HL-60/S4 treated with retinoic acid at 250 ng/mL for 4 days and 3 days (cell line): ENCODE measurements at regions not wholly inside any gene's neighbourhood (a gene's known extent, or its start where the extent isn't known, plus 50 kb on each side); places are given as distances from the start of the nearest gene placed in this dataset.

Experiments
- in situ Hi-C: fragments of 300-500 bp; cut with MboI; formaldehyde crosslinking; loops from 2 replicates; pipeline ENCODE4 v1.7.0; 2022; ENCODE audit warnings: low sequenced_read_pairs

DNA sequence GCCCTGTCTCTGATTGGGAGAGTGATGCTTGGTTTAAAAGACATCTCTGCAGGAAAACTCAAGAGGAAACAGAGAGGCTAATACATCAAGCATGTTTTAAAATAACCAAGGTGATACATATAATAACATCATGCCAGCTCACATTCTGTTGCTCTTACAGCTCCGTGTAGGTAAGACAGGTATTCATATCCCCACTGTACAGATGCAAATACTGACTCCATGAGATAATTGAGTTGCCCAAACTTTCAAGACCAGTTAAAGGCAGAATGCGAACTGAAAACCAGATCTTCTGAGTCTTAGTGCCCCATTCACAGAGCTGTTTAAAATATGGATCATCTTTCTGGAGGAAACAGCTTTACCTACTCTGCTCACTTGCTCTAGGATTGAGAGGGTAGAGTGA is 214.0 kb downstream of the PIK3R1 start:
- in situ Hi-C loops: no loop called here

- in situ Hi-C loops: no loop called here
Measured at GRCh38 chr5:68430279-68430678, 214.7 kb downstream of the PIK3R1 start.

DNA sequence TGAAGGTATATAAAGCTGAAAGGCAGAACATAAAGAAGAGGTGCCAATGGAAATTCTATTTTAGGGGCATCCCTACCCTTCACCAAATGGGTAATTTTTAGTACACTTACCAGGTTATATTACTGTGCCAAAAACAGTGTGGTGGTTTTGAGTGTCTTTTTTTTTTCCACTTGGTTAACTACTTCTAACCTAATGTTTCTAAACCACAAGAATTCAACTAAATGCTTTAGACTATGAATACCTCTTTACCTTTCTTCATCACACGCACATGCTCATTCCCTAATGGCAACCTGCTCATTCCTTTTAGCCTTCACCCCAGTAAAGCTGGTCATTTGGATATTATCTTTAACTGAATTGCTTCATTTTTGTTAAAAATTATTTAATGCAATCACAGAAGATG is 215.6 kb downstream of the PIK3R1 start:
- in situ Hi-C loops: no loop called here

DNA sequence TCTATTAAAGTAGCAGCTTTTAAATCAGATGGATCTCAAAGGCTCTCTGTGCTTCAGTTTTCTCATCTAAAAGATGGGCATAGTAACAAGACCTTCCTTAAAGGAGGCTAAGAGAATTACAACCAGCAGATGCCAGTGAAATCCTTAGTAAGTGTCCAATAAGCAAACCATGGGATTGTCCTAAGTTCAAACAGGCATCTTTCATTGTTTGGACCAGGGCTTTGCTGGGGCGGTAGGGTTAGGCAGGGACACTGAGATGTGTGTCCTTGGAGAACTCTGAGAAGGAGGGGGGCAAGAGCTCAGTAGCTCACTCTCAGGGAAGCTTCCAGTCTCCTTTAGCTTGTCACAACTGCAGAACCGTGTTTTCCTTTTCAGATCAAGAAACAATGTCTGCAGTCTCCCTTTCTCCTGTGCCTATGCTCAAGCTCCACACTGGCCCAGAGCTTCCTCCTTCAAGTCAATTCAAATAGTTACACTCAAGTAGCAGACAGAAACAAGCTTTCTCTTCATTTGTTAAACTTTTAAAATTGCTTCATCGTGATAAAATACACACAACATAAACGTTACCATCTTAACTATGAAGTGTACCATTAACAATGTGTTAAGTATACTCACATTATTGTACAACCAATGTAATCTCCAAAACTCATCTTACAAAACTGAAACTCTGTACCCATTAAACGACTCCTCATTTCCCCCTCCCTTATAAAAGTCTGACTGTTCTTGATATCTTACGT is 216.2 kb downstream of the PIK3R1 start:
- in situ Hi-C loops: no loop called here

DNA sequence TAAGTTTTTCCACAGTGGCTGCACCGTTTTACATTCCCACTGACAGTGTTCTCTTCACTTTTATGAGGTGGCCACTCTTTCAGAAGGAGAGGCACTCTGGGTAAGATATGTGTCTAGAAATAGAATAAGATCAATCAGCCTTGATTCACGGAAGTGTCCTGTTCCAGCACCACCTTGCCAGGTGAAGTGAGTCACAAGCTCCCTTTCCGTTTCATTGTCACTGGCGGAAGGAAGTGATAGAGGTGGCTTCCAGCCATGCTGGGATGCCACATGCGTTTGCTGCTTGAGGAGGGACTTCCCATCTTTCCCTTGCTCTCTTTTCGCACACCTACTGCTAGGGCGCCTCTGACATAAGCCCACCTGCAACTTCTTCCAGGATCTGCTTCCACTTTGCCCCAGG is 217.1 kb downstream of the PIK3R1 start:
- in situ Hi-C loops: no loop called here

DNA sequence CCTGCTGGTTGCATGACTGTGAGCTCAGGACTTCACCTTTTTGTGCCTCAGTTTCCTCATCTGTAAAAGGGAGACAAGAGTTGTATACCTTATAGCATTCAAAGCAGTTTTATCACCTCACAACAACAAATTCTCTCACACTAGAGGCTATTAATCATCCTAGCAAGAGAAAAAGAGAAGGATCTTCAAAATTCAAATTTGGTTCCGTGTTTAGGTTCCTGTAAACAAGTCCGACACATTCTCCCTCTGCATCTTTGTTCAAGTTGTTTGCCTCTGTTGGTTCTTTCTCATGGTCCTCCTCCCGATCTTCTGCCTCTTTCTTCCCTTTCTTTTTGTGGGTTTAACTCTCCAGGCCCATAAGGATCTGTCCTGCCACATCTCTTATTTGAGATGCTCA is 218.0 kb downstream of the PIK3R1 start:
- in situ Hi-C loops: no loop called here

- in situ Hi-C loops: no loop called here
Measured at GRCh38 chr5:68433923-68434879, 218.6 kb downstream of the PIK3R1 start.

- in situ Hi-C loops: no loop called here
Measured at GRCh38 chr5:68435611-68436010, 220.1 kb downstream of the PIK3R1 start.

GRCh38 chr5:68436686-68437520 is 221.3 kb downstream of the PIK3R1 start:
- in situ Hi-C loops: no loop called here

- in situ Hi-C loops: no loop called here
Measured at GRCh38 chr5:68438876-68439275, 223.3 kb downstream of the PIK3R1 start.

- in situ Hi-C loops: no loop called here
Measured at GRCh38 chr5:68440245-68440644, 224.7 kb downstream of the PIK3R1 start.

- in situ Hi-C loops: no loop called here
Measured at GRCh38 chr5:68440651-68441050, 225.1 kb downstream of the PIK3R1 start.

GRCh38 chr5:68441309-68442073 is 225.9 kb downstream of the PIK3R1 start:
- in situ Hi-C loops: no loop called here

DNA sequence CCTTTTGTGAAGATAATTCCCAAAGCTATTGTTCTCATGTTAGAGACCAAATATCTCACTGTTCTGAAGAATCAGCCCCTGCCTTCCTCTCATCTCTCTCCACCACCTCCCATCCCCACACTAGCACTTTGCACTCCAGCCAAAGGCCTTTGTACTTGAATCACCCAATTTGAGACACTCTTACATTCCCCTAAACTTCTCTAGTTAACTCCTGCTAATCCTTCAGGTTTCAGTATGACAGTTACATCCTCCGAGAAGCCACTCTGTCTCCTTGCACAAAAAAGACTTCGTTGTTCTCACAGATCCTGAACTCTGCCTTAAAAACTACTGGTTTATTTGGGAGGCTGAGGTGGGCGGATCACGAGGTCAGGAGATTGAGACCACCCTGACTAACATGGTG is 227.5 kb downstream of the PIK3R1 start:
- in situ Hi-C loops: no loop called here

GRCh38 chr5:68444048-68444447 is 228.5 kb downstream of the PIK3R1 start:
- in situ Hi-C loops: no loop called here

GRCh38 chr5:68444833-68445232 is 229.3 kb downstream of the PIK3R1 start:
- in situ Hi-C loops: no loop called here

DNA sequence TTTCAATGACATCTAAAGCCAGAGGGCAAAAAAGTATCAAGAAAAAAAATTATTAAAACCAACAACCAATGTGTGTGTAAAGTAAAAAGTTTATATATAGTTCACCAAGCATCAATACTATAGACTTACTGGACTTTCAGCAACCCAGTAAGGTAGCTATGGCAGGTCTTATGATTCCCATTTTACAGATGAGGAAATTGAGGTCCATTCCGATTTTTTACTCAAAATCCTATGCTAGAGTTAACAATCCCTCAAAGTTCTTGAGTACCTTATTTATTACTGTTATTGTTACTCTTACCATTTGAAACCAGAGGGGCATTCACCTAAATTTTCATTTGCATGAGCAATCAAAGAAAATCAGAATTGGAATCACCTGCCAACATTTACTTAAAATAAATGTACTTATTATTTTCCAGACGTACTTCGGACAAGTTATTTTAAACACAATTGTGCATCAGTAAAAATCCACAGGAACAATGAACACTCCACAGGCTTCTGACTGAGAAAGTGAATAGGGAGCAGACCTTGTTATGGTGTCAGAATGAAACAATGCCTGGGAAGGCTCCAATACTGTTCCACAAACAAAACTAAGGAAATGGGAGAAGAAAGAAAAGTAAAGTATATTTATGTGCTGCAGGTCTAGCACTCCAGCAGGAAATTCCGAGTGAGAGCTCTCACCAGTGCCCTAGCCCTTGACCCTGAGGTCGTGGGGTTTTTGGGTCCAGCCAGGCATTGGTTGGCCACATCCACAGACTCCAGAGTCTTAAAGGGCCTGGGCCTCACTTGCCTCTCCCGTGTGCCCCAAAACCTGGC is 229.9 kb downstream of the PIK3R1 start:
- in situ Hi-C loops: no loop called here

- in situ Hi-C loops: no loop called here
Measured at GRCh38 chr5:68446070-68446357, 230.5 kb downstream of the PIK3R1 start.

DNA sequence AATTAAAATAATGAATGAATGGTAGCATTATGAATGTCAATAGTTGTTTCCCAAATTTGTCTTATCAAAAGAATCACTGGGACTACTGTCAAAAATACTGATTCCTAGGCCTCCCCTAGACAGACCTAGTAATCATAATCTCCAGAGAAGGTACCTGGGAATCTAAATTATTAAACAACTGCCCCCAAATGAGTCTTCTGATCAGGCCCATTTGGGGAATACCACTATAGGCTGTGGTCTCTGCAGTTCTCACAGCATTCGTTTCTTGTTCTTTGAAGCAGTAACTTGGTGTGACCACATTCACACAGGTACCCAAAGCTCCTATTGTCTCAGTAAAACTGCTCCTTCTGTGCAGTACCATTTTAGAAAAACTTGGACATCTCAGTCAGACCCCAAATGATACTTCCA is 230.9 kb downstream of the PIK3R1 start:
- in situ Hi-C loops: no loop called here
